HG03196 (cell line): ENCODE measurements at regions not wholly inside any gene's neighbourhood (a gene's known extent, or its start where the extent isn't known, plus 50 kb on each side); places are given as distances from the start of the nearest gene placed in this dataset.

Source experiments
- ATAC-seq: cut with Tn5 transposase; IDR thresholded peaks from one replicate; pipeline ENCODE4 v1.9.1; 2021; ENCODE audit not compliant: unreplicated experiment

GRCh38 chr15:93223803-93224202, 134.8 kb upstream of the RGMA start:
- ATAC-seq, result no peak

GRCh38 chr15:93221759-93222158, 132.7 kb upstream of the RGMA start:
- no peak for ATAC-seq

- no peak for ATAC-seq
These were observed 130.9 kb upstream of the RGMA start for GRCh38 chr15:93219859-93220420.

- no peak for ATAC-seq
These were observed 128.3 kb upstream of the RGMA start for GRCh38 chr15:93217343-93217742.

GRCh38 chr15:93214106-93214505, 125.1 kb upstream of the RGMA start:
- ATAC-seq, result no peak

- ATAC-seq, result no peak
These were observed 124.3 kb upstream of the RGMA start for GRCh38 chr15:93213281-93213680.

- ATAC-seq, result no peak
These were observed 123.6 kb upstream of the RGMA start for GRCh38 chr15:93212578-93212977.

GRCh38 chr15:93210995-93211394, 122.0 kb upstream of the RGMA start:
- no peak for ATAC-seq

GRCh38 chr15:93209690-93210445, 120.9 kb upstream of the RGMA start:
- ATAC-seq, result no peak

- no peak for ATAC-seq
These were observed 117.9 kb upstream of the RGMA start for GRCh38 chr15:93206893-93207292.

GRCh38 chr15:93205413-93205812, 116.4 kb upstream of the RGMA start:
- ATAC-seq, result no peak

GRCh38 chr15:93203036-93203435, 114.0 kb upstream of the RGMA start:
- no peak for ATAC-seq

- ATAC-seq, result no peak
These were observed 113.4 kb upstream of the RGMA start for GRCh38 chr15:93202405-93202804.

GRCh38 chr15:93201940-93202339, 112.9 kb upstream of the RGMA start:
- ATAC-seq, result no peak

GRCh38 chr15:93200837-93201226, 111.8 kb upstream of the RGMA start:
- ATAC-seq, result no peak

- no peak for ATAC-seq
These were observed 111.2 kb upstream of the RGMA start for GRCh38 chr15:93200081-93200836.

GRCh38 chr15:93196135-93196670, 107.2 kb upstream of the RGMA start:
- no peak for ATAC-seq

- no peak for ATAC-seq
These were observed 106.1 kb upstream of the RGMA start for GRCh38 chr15:93195109-93195508.

GRCh38 chr15:93190238-93190637, 101.2 kb upstream of the RGMA start:
- ATAC-seq, result no peak

- ATAC-seq, result no peak
These were observed 100.5 kb upstream of the RGMA start for GRCh38 chr15:93189561-93189960.

- no peak for ATAC-seq
These were observed 99.2 kb upstream of the RGMA start for GRCh38 chr15:93188236-93188635.

- no peak for ATAC-seq
These were observed 96.8 kb upstream of the RGMA start for GRCh38 chr15:93185796-93186195.
